MM.1S (cell line): ENCODE measurements at regions not wholly inside any gene's neighbourhood (a gene's known extent, or its start where the extent isn't known, plus 50 kb on each side); places are given as distances from the start of the nearest gene placed in this dataset.

Source experiments
- CTCF ChIP-seq: fragments of 300-600 bp; sonication (generic); IDR thresholded peaks from 2 replicates; pipeline ENCODE4 v1.5.1; 2016; ENCODE audit warnings: antibody characterized with exemption, low read length, mixed read lengths
- EZH2 ChIP-seq: fragments of 300-600 bp; sonication (generic); optimal IDR thresholded peaks from 2 replicates; pipeline ENCODE3; 2017; ENCODE audit warnings: low read depth, mild to moderate bottlenecking, antibody characterized with exemption, low read length, mixed read lengths
- EZH2phosphoT487 ChIP-seq: fragments of 300-600 bp; sonication (generic); IDR thresholded peaks from 2 replicates; pipeline ENCODE4 v1.6.1; 2018; ENCODE audit warnings: antibody characterized with exemption, low read length

DNA sequence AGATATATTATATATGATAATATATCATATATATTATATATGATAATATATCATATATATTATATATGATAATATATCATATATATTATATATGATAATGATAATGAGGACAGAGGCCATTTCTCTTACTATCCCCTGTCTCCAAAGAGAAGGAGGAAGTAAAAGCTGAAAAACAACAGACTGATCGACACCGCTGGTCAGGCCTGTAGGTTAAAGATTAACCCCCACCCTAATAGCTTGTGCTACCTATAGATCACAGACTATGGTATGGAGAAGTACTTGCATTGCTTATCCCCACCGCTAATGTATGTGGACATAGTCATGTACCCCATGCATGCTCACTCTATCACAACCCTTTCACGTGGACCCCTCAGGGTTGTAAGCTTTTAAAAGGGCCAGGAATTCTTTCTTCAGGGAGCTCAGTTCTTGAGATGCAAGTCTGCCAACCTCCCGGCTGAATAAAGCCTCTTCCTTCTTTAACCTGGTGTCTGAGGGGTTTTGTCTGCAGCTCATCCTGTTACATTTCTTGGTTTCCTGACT, 786.1 kb upstream of the TMEM132C start:
- TF ChIP-seq EZH2phosphoT487 (no peak), CTCF (no peak), EZH2 (no peak)
